Thyroid gland (tissue), 4 donors: ENCODE measurements at regions not wholly inside any gene's neighbourhood (a gene's known extent, or its start where the extent isn't known, plus 50 kb on each side); places are given as distances from the start of the nearest gene placed in this dataset.

ENCODE experiments used
- CTCF ChIP-seq, 6 experiments: fragments of 200-600 bp in 3 of 6; fragments of 450-650 bp in 3 of 6; sonication (generic) in 3 of 6; IDR thresholded peaks; one replicate each; pipeline ENCODE4 v1.5.1; 2016 to 2019; ENCODE audit warnings: antibody characterized with exemption in 6 of 6, mild to moderate bottlenecking in 2 of 6, inconsistent platforms in 1 of 6, moderate library complexity in 1 of 6
- POLR2A ChIP-seq, 2 donors: fragments of 450-650 bp; IDR thresholded peaks; one replicate each; pipeline ENCODE4 v1.6.1; 2017; ENCODE audit warnings: antibody characterized with exemption in 2 of 2, mild to moderate bottlenecking in 2 of 2, moderate library complexity in 1 of 2

DNA sequence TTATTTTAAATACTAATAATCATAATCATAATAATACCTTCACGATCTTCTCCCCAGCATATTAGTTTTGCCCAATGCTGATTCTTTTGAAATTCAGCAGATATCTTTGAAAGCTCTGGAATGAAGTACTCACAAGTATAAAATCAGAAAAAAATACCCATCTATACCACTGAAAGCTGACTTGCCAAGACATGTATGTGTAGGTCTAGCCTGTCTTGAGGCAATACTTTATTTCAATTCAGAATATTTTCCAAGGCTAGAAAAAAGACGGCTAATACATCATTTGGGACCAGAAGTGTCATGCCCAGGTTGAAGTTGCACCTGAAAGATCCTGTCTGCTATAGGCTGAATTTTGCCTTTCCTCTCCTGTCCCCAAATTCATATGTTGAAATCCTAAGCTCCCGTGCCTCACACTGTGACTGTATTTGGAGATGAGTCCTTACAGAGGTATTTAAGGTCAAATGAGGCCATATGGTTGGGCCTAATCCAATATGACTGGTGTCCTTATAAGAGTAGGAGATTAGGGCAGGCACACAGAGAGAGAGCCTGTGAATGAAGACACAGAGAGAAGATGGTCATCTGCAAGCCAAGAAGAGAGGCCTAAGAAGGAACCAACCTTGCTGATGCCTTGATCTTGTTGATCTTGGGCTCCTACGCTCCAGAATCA is 255.9 kb upstream of the CMC1 start:
- no peak for TF ChIP-seq CTCF (IDR thresholded peaks at IDR 0.05)
- no peak for TF ChIP-seq POLR2A (IDR thresholded peaks at IDR 0.05)
